ENCODE measurements at regions not wholly inside any gene's neighbourhood (a gene's known extent, or its start where the extent isn't known, plus 50 kb on each side); places are given as distances from the start of the nearest gene placed in this dataset.

GRCh38 chr6:164068527-164068926, 654.0 kb downstream of the QKI start:
- TF ChIP-seq EP300 (IDR thresholded peaks at IDR 0.05; ENCODE audit: borderline replicate concordance) (no peak), RAD21 (IDR thresholded peaks at IDR 0.05; ENCODE audit: low read depth) (no peak)
